B cell (primary cell): ENCODE measurements at regions not wholly inside any gene's neighbourhood (a gene's known extent, or its start where the extent isn't known, plus 50 kb on each side); places are given as distances from the start of the nearest gene placed in this dataset.

ENCODE experiments used
- CTCF ChIP-seq: fragments of 200-600 bp; IDR thresholded peaks from one replicate; pipeline ENCODE4 v1.8.0; 2022; ENCODE audit warnings: antibody characterized with exemption, mild to moderate bottlenecking
- EZH2 ChIP-seq: IDR thresholded peaks from 2 replicates; pipeline ENCODE4 v1.6.1; 2012; ENCODE audit warnings: borderline replicate concordance, low read depth, mild to moderate bottlenecking, moderate library complexity, low read length; ENCODE audit not compliant: insufficient read depth, poor library complexity, severe bottlenecking

DNA sequence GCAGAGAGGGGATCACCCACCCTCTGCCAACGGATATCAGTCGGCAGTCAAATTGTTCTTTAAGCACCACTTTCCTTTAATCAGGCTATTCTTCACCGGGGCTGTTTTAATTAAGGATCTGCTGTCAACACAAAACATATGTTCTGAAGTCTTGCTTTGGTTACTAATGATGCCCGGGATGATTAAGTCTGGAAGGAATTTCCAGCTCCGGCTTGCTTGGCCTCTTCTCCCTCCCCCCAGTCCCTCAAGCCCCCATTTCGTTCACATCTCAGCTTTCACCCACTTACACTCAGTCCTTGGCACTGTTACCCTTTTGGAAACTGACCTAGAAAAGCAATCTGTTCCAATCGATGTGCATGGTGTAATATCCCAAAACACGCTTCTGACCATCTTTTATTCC is 74.7 kb downstream of the MSX2 start:
- no peak for TF ChIP-seq CTCF
- TF ChIP-seq EZH2, result no peak
